ENCODE measurements at regions not wholly inside any gene's neighbourhood (a gene's known extent, or its start where the extent isn't known, plus 50 kb on each side); places are given as distances from the start of the nearest gene placed in this dataset.

- H4K5ac ChIP-seq (ENCODE audit: insufficient read length, low read depth, low read length): no peak overlapping the region
- no peaks in the 10 kb centered on the region for H4K20me1 ChIP-seq (ENCODE audit: control insufficient read depth, insufficient read depth, insufficient read length)
- H3K23me2 ChIP-seq (ENCODE audit: insufficient read length, low read depth, low read length, poor library complexity, severe bottlenecking): no peaks in the 10 kb centered on the region
- no peak overlapping the region for H3K18ac ChIP-seq (ENCODE audit: insufficient read length, low read depth, low read length)
- H2BK5ac ChIP-seq (ENCODE audit: insufficient read length, low read length): no peak overlapping the region
- Mint-ChIP-seq H3K27ac (no peak overlapping the region), H3K4me3 (no peak overlapping the region), H3K9me3 (no peaks in the 10 kb centered on the region), H3K36me3 (ENCODE audit: insufficient read depth in 1 of 3, low read depth in 3 of 3) (no peaks in the 10 kb centered on the region), H3K27me3 (ENCODE audit: low read depth) (no peaks in the 10 kb centered on the region), H3K4me1 (0 out of 4 replicates have a peak, but pooled peaks cover 2 to 5% of the 10 kb centered on the region in 2 experiments)
- H3K14ac ChIP-seq (ENCODE audit: insufficient read depth, low read length): no peak overlapping the region
- H2AK5ac ChIP-seq (ENCODE audit: insufficient read length, low read length): no peak overlapping the region
- no peak overlapping the region for H4K91ac ChIP-seq (ENCODE audit: insufficient read length, low read depth, low read length)
- H3K4me2 ChIP-seq (ENCODE audit: insufficient read depth, insufficient read length, low read length): no peak overlapping the region
- no peak overlapping the region for H3K56ac ChIP-seq (ENCODE audit: insufficient read length, low read depth, low read length)
- H2AFZ ChIP-seq (ENCODE audit: low read length): no peak overlapping the region
- no peak overlapping the region for H3K9ac ChIP-seq (ENCODE audit: extremely low read depth, insufficient read length, low read length)
- no peak overlapping the region for H2BK15ac ChIP-seq (ENCODE audit: low read depth, low read length)
- H3K27ac ChIP-seq (ENCODE audit: insufficient read length, low read depth, low read length): no peak overlapping the region
- H3K9me3 ChIP-seq (ENCODE audit: control insufficient read depth, low read depth, low read length): no peaks in the 10 kb centered on the region
- no peak overlapping the region for H3K4ac ChIP-seq (ENCODE audit: low read depth, low read length)
- no peak for DNase-seq
- no peaks in the 10 kb centered on the region for H3K79me1 ChIP-seq (ENCODE audit: insufficient read depth, low read depth, low read length, poor library complexity, severe bottlenecking)
- H2BK12ac ChIP-seq (ENCODE audit: insufficient read length, low read depth, low read length): no peak overlapping the region
- H3K23ac ChIP-seq (ENCODE audit: insufficient read length, low read depth, low read length): no peak overlapping the region
- H2BK20ac ChIP-seq (ENCODE audit: low read depth, low read length, poor library complexity, severe bottlenecking): no peak overlapping the region
- H4K8ac ChIP-seq (replicated peaks; ENCODE audit: insufficient read length, low read depth, low read length): no peak overlapping the region
- no CpG with 5 or more reads among the region's 4 CpGs for WGBS (ENCODE audit: extremely low coverage, insufficient read length, low lambda C conversion rate)
- no peak overlapping the region for H3T11ph ChIP-seq (ENCODE audit: low read length)
- no peak overlapping the region for H2BK120ac ChIP-seq (ENCODE audit: low read depth, low read length, poor library complexity, severe bottlenecking)
- no peaks in the 10 kb centered on the region for H3K79me2 ChIP-seq (ENCODE audit: insufficient read depth, low read length)
- H3K4me1 ChIP-seq (ENCODE audit: insufficient read depth, low read length): no peaks in the 10 kb centered on the region
- TF ChIP-seq CTCF (conservative IDR thresholded peaks at IDR 0.05): no peak
- H3K27me3 ChIP-seq (ENCODE audit: insufficient read depth, low read length): no peaks in the 10 kb centered on the region
Observed at GRCh38 chr15:36363335-36363734, 216.1 kb upstream of the CDIN1 start.

Measured in H9 (cell line).